Right ventricle myocardium superior (tissue), 1 donor: ENCODE measurements at regions not wholly inside any gene's neighbourhood (a gene's known extent, or its start where the extent isn't known, plus 50 kb on each side); places are given as distances from the start of the nearest gene placed in this dataset.

Experiments used
- ATAC-seq: fragments of 200-7000 bp; cut with Tn5 transposase; one replicate; pipeline ENCODE4 v1.9.1; 2020; ENCODE audit warnings: mild to moderate bottlenecking; ENCODE audit not compliant: poor library complexity
- DNase-seq: peaks from one replicate; pipeline ENCODE4 v3.0.0-alpha.2; 2020
- intact Hi-C: fragments of 100-400 bp; cut with DNase I; formaldehyde crosslinking; loops from one replicate; pipeline ENCODE4 v1.11.2; 2022
- donor health status: DM: no; HTN: yes; CAD: no; lungs with severe emphysema.

- intact Hi-C loops = loop anchor here (10.0 kb wide), 1 partner anchor 356 kb away; no protein-coding TSS in a partner anchor
- DNase-seq (no peak), ATAC-seq (peak; percentile 95)
Observed at GRCh38 chr3:178170698-178171535, 365.3 kb upstream of the KCNMB2 start.

GRCh38 chr3:178172121-178172520 lies 364.1 kb upstream of the KCNMB2 start:
- ATAC-seq (no peak), DNase-seq (no peak)
- intact Hi-C loops = loop anchor here (10.0 kb wide), 1 partner anchor 357 kb away; no protein-coding TSS in a partner anchor

- DNase-seq = no peak
- intact Hi-C loops = loop anchor here (10.0 kb wide), 1 partner anchor 360 kb away; no protein-coding TSS in a partner anchor
- ATAC-seq = no peak
Observed at GRCh38 chr3:178174201-178174915, 361.9 kb upstream of the KCNMB2 start.

GRCh38 chr3:178181088-178181487 lies 355.1 kb upstream of the KCNMB2 start:
- intact Hi-C loops = no loop called here
- DNase-seq = no peak
- no peak for ATAC-seq

- DNase-seq (no peak), ATAC-seq (peak; percentile 58)
- intact Hi-C loops = no loop called here
Observed at GRCh38 chr3:178181784-178182183, 354.5 kb upstream of the KCNMB2 start.

- DNase-seq (no peak), ATAC-seq (peak; percentile 52)
- intact Hi-C loops = no loop called here
Observed at GRCh38 chr3:178182337-178182779, 353.9 kb upstream of the KCNMB2 start.

GRCh38 chr3:178184833-178185232 lies 351.4 kb upstream of the KCNMB2 start:
- ATAC-seq (no peak), DNase-seq (no peak)

GRCh38 chr3:178186666-178187065 lies 349.6 kb upstream of the KCNMB2 start:
- ATAC-seq (no peak), DNase-seq (no peak)
- intact Hi-C loops = no loop called here

More at GRCh38 chr3:178184833-178185232, 351.4 kb upstream of the KCNMB2 start:
- intact Hi-C loops = no loop called here

- DNase-seq = no peak
- intact Hi-C loops = no loop called here
- no peak for ATAC-seq
Observed at GRCh38 chr3:178189854-178190253, 346.4 kb upstream of the KCNMB2 start.

- DNase-seq (no peak), ATAC-seq (no peak)
- intact Hi-C loops = no loop called here
Observed at GRCh38 chr3:178193846-178194245, 342.4 kb upstream of the KCNMB2 start.

- DNase-seq (no peak), ATAC-seq (no peak)
- intact Hi-C loops = no loop called here
Observed at GRCh38 chr3:178194539-178194938, 341.7 kb upstream of the KCNMB2 start.

GRCh38 chr3:178195824-178196223 lies 340.4 kb upstream of the KCNMB2 start:
- intact Hi-C loops = no loop called here
- peak; percentile 79 for ATAC-seq
- DNase-seq = no peak

- DNase-seq (no peak), ATAC-seq (no peak)
- intact Hi-C loops = no loop called here
Observed at GRCh38 chr3:178198329-178198728, 337.9 kb upstream of the KCNMB2 start.

GRCh38 chr3:178200316-178200715 lies 335.9 kb upstream of the KCNMB2 start:
- intact Hi-C loops = no loop called here
- ATAC-seq (no peak), DNase-seq (no peak)

GRCh38 chr3:178201714-178202113 lies 334.5 kb upstream of the KCNMB2 start:
- intact Hi-C loops = no loop called here
- ATAC-seq (no peak), DNase-seq (no peak)

- DNase-seq = no peak
- intact Hi-C loops = no loop called here
- ATAC-seq = no peak
Observed at GRCh38 chr3:178202194-178202593, 334.0 kb upstream of the KCNMB2 start.

- intact Hi-C loops = no loop called here
- ATAC-seq (peak; percentile 78), DNase-seq (no peak)
Observed at GRCh38 chr3:178203165-178203564, 333.1 kb upstream of the KCNMB2 start.

GRCh38 chr3:178203650-178204049 lies 332.6 kb upstream of the KCNMB2 start:
- intact Hi-C loops = no loop called here
- ATAC-seq (no peak), DNase-seq (no peak)

GRCh38 chr3:178205740-178206139 lies 330.5 kb upstream of the KCNMB2 start:
- no peak for DNase-seq
- ATAC-seq = no peak
- intact Hi-C loops = no loop called here

- DNase-seq (no peak), ATAC-seq (no peak)
Observed at GRCh38 chr3:178206521-178206920, 329.7 kb upstream of the KCNMB2 start.

More at GRCh38 chr3:178206521-178206920, 329.7 kb upstream of the KCNMB2 start:
- intact Hi-C loops = no loop called here
